HCT116 (cell line): ENCODE measurements at regions not wholly inside any gene's neighbourhood (a gene's known extent, or its start where the extent isn't known, plus 50 kb on each side); places are given as distances from the start of the nearest gene placed in this dataset.

Experiments
- ATAC-seq: fragments of 200-7000 bp; cut with Tn5 transposase; 2 replicates; pipeline ENCODE4 v1.9.1; 2020; ENCODE audit warnings: mild to moderate bottlenecking, moderate library complexity
- BruUV-seq: library from RNA; stranded (reverse); fragments of 400-500 nt; replicated peaks from 2 replicates; lab custom pipeline; 2021; lab: Mats Ljungman, UMichigan
- CTCF ChIA-PET: fragments of 300-600 bp; sonication (Branson Sonifier 250); formaldehyde crosslinking; loops from one replicate; lab custom pipeline; 2021; ENCODE audit warnings: antibody characterized with exemption; lab: Charles Lee
- POLR2A ChIA-PET: fragments of 300-600, 350-600 bp; sonication (Branson Sonifier 250); formaldehyde crosslinking; loops from one replicate; lab custom pipeline; 2021; ENCODE audit warnings: antibody characterized with exemption; lab: Charles Lee
- RAD21 ChIA-PET, 2 experiments: fragments of 300-600 bp; sonication (Branson Sonifier 250); formaldehyde crosslinking; loops; one replicate each; lab custom pipeline; 2023; ENCODE audit warnings: low total read pairs in 2 of 2; ENCODE audit not compliant: uncharacterized antibody in 2 of 2, unreplicated experiment in 2 of 2, low non-redundant PET in 1 of 2; lab: Charles Lee
- DNase-seq: peaks from one replicate; pipeline ENCODE4 v3.0.0-alpha.2; 2010; ENCODE audit warnings: low read depth, low spot score
- H2AFZ ChIP-seq: fragments of 200-600 bp; shearing (Covaris generic), sonication (generic); 2 replicates; pipeline ENCODE4 v1.6.1; 2017; ENCODE audit warnings: low read depth, mixed run types, mixed read lengths, antibody characterized with exemption, low read length; ENCODE audit not compliant: poor library complexity, severe bottlenecking
- H3K27ac ChIP-seq: 2 replicates; pipeline ENCODE4 v1.5.1; 2012; ENCODE audit warnings: low read depth, low read length
- H3K27me3 ChIP-seq: fragments of 200-600 bp; sonication (generic); 2 replicates; pipeline ENCODE4 v1.6.1; 2016; ENCODE audit warnings: mixed run types, low read length, mixed read lengths; ENCODE audit not compliant: insufficient read depth
- H3K36me3 ChIP-seq, 2 experiments: fragments of 200-500 bp in 1 of 2; fragments of 200-600 bp in 1 of 2; sonication (Bioruptor generic) in 1 of 2; sonication (generic) in 1 of 2; 2 replicates each; pipeline versions ENCODE4 v1.5.1 to v1.6.1; 2014 to 2016; ENCODE audit warnings: low read length in 2 of 2, inconsistent platforms in 1 of 2, mixed read lengths in 1 of 2, mixed run types in 1 of 2; ENCODE audit not compliant: insufficient read depth in 2 of 2, control insufficient read depth in 1 of 2
- H3K4me1 ChIP-seq, 2 experiments: fragments of 200-600 bp in 1 of 2; sonication (generic) in 1 of 2; 2 replicates each; pipeline versions ENCODE4 v1.5.1 to v1.6.1; 2012 to 2017; ENCODE audit warnings: low read length in 2 of 2, inconsistent platforms in 1 of 2, mild to moderate bottlenecking in 1 of 2, mixed read lengths in 1 of 2, mixed run types in 1 of 2, moderate library complexity in 1 of 2; ENCODE audit not compliant: insufficient read depth in 2 of 2, control insufficient read depth in 1 of 2
- H3K4me2 ChIP-seq: fragments of 200-600 bp; sonication (generic); 2 replicates; pipeline ENCODE4 v1.6.1; 2017; ENCODE audit warnings: mixed run types, low read length, mixed read lengths
- H3K4me3 ChIP-seq, 2 experiments: fragments of 200-600 bp in 1 of 2; sonication (generic) in 1 of 2; replicated peaks in 1 of 2; 2 replicates each; pipeline ENCODE4 v1.5.1; 2011 to 2016; ENCODE audit warnings: low read length in 2 of 2, control low read depth in 1 of 2, low read depth in 1 of 2, mild to moderate bottlenecking in 1 of 2, mixed read lengths in 1 of 2, mixed run types in 1 of 2
- H3K79me2 ChIP-seq: fragments of 200-600 bp; sonication (generic); 2 replicates; pipeline ENCODE4 v1.6.1; 2017; ENCODE audit warnings: mild to moderate bottlenecking, mixed run types, low read length, moderate library complexity, mixed read lengths; ENCODE audit not compliant: insufficient read depth
- H3K9ac ChIP-seq: fragments of 200-600 bp; sonication (generic); 2 replicates; pipeline ENCODE4 v1.6.1; 2016; ENCODE audit warnings: low read length, mixed read lengths
- H3K9me2 ChIP-seq: fragments of 200-600 bp; sonication (generic), shearing (Covaris generic); 2 replicates; pipeline ENCODE4 v1.6.1; 2017; ENCODE audit warnings: mixed run types, mild to moderate bottlenecking, moderate library complexity; ENCODE audit not compliant: insufficient read depth
- H3K9me3 ChIP-seq, 2 experiments: fragments of 200-500 bp in 1 of 2; fragments of 200-600 bp in 1 of 2; sonication (Bioruptor generic) in 1 of 2; sonication (generic) in 1 of 2; 2 replicates each; pipeline ENCODE4 v1.6.1; 2014 to 2017; ENCODE audit warnings: low read length in 2 of 2, mixed read lengths in 2 of 2, inconsistent platforms in 1 of 2, low read depth in 1 of 2, mild to moderate bottlenecking in 1 of 2, mixed run types in 1 of 2, moderate library complexity in 1 of 2; ENCODE audit not compliant: control insufficient read depth in 1 of 2, insufficient read depth in 1 of 2
- H4K20me1 ChIP-seq: fragments of 200-600 bp; sonication (generic), shearing (Covaris generic); 2 replicates; pipeline ENCODE4 v1.6.1; 2017; ENCODE audit warnings: mixed run types, mild to moderate bottlenecking, moderate library complexity; ENCODE audit not compliant: insufficient read depth
- JUND ChIP-seq: IDR thresholded peaks from 2 replicates; pipeline ENCODE4 v1.6.1; 2012
- POLR2AphosphoS5 ChIP-seq: IDR thresholded peaks from 2 replicates; pipeline ENCODE4 v1.6.1; 2011; ENCODE audit warnings: mild to moderate bottlenecking, low read depth, low read length, moderate library complexity
- intact Hi-C: fragments of 100-400 bp; cut with micrococcal nuclease; formaldehyde crosslinking; loops from 2 replicates; pipeline ENCODE4 v1.10.0; 2022
- TF ChIP-seq, protein P1 (sequence below): IDR thresholded peaks from 2 replicates; pipeline ENCODE4 v1.6.1; 2011; ENCODE audit warnings: mild to moderate bottlenecking, low read length, moderate library complexity; ENCODE audit not compliant: insufficient replicate concordance; ENCODE audit errors: extremely low read depth

DNA sequence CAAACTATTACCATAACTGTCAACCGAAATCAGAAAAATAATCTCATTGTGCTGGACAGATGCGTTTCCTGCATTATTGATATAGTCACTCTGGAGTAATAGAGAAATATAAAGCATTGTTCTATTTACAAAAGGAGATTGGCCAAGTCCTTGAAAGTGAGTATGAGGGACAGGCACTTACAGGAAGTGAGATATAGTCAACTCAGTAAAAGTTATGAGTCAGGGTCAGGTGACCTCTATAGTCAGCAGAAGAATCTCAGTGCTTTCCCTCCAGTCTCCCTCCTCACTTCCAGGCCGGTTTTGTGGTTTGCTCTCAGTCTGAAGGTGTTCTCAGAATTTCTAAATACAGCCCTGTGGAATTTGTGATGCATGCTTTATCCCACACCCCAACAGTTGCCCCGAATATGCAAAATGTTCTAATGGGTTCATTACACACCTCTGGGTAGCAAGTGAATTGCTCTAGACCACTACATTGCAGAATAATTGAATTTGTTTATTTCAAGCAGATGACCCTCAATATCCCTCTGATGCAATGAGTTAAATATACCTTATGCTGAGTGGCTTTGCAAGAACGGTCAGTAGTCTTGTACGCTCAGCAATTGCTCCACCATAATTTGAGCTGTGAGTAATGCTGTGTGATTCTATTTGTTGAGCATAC is 787.7 kb downstream of the MCTP2 start:
- Histone ChIP-seq H3K9ac (no peak overlapping the region), H3K27ac (no peak overlapping the region), H2AFZ (peak overlapping the region; percentile 54), H3K9me2 (no peaks in the 10 kb centered on the region), H3K36me3 (no peaks in the 10 kb centered on the region), H3K27me3 (no peaks in the 10 kb centered on the region), H3K4me1 (peaks cover 0 to 5% of the 10 kb centered on the region in 2 experiments; a peak in 1 of 4 replicates), H3K79me2 (no peaks in the 10 kb centered on the region), H3K4me3 (no peak overlapping the region), H4K20me1 (no peaks in the 10 kb centered on the region), H3K4me2 (no peak overlapping the region), H3K9me3 (peaks cover 0 to 3% of the 10 kb centered on the region in 2 experiments; a peak in 2 of 4 replicates)
- ATAC-seq = no peak
- intact Hi-C loops = no loop called here
- DNase-seq = no peak
- TF ChIP-seq JUND = no peak
- POLR2A ChIA-PET = no interaction called here
- no TSS peak for BruUV-seq
- CTCF ChIA-PET = no interaction called here
- RAD21 ChIA-PET = no interaction called here

DNA sequence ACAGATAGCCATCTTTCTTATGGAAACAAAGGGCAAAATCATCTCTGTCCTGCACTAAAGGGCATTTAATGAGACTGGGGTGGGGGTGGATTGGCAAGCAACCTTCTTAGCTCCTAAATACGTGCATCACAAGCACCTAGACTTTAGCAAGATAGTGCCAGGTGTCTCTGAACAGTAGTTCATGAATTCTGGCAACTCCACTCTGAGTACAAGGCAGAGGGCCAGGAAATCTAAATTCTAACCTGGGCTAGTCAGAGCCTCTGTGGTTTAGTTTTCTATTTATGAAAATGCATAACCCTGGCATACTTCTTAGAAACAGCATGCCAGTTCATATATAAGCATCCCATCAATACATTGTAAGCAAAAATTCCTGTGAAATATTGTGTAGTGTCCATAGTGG is 788.5 kb downstream of the MCTP2 start:
- DNase-seq (no peak), ATAC-seq (no peak)
- CTCF ChIA-PET = no interaction called here
- POLR2A ChIA-PET = no interaction called here
- no peaks in the 10 kb centered on the region for H4K20me1 ChIP-seq
- H3K9me2 ChIP-seq = no peaks in the 10 kb centered on the region
- H3K4me1 ChIP-seq = peaks cover 0 to 5% of the 10 kb centered on the region in 2 experiments; a peak in 1 of 4 replicates
- H3K9ac ChIP-seq = no peak overlapping the region
- H3K79me2 ChIP-seq = no peaks in the 10 kb centered on the region
- H2AFZ ChIP-seq = no peak overlapping the region
- H3K4me2 ChIP-seq = no peak overlapping the region
- H3K27ac ChIP-seq = no peak overlapping the region
- TF ChIP-seq POLR2AphosphoS5 = no peak
- TF ChIP-seq, protein P1, sequence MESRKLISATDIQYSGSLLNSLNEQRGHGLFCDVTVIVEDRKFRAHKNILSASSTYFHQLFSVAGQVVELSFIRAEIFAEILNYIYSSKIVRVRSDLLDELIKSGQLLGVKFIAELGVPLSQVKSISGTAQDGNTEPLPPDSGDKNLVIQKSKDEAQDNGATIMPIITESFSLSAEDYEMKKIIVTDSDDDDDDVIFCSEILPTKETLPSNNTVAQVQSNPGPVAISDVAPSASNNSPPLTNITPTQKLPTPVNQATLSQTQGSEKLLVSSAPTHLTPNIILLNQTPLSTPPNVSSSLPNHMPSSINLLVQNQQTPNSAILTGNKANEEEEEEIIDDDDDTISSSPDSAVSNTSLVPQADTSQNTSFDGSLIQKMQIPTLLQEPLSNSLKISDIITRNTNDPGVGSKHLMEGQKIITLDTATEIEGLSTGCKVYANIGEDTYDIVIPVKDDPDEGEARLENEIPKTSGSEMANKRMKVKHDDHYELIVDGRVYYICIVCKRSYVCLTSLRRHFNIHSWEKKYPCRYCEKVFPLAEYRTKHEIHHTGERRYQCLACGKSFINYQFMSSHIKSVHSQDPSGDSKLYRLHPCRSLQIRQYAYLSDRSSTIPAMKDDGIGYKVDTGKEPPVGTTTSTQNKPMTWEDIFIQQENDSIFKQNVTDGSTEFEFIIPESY = no peak
- RAD21 ChIA-PET = no interaction called here
- H3K9me3 ChIP-seq = peaks cover 0 to 3% of the 10 kb centered on the region in 2 experiments; a peak in 2 of 4 replicates
- BruUV-seq = no TSS peak
- no peaks in the 10 kb centered on the region for H3K36me3 ChIP-seq
- H3K4me3 ChIP-seq = no peak overlapping the region
- intact Hi-C loops = loop anchor here (10.0 kb wide), 1 partner anchor 235 kb away; no protein-coding TSS in a partner anchor
- H3K27me3 ChIP-seq = no peaks in the 10 kb centered on the region
